Peyer's patch (tissue), 4 donors: ENCODE measurements at regions not wholly inside any gene's neighbourhood (a gene's known extent, or its start where the extent isn't known, plus 50 kb on each side); places are given as distances from the start of the nearest gene placed in this dataset.

Experiments
- DNase-seq, 3 donors: peaks; one replicate each; pipeline ENCODE4 v3.0.0-alpha.2; 2017 to 2019
- H3K27ac ChIP-seq, 4 donors: fragments of 200-600 bp; sonication (generic); one replicate each; pipeline ENCODE4 v1.5.1; 2016 to 2019
- H3K27me3 ChIP-seq, 2 donors: fragments of 200-600 bp; sonication (generic); one replicate each; pipeline ENCODE4 v1.5.1; 2019
- H3K36me3 ChIP-seq, 3 donors: fragments of 200-600 bp; sonication (generic); one replicate each; pipeline ENCODE4 v1.5.1; 2016 to 2019
- H3K4me1 ChIP-seq, 4 donors: fragments of 200-600 bp; sonication (generic); one replicate each; pipeline ENCODE4 v1.5.1; 2016 to 2019
- H3K4me3 ChIP-seq, 4 donors: fragments of 200-600 bp; sonication (generic); 1 replicate in 3 of 4; 2 replicates in 1 of 4; pipeline ENCODE4 v1.5.1; 2016 to 2019; ENCODE audit warnings: mild to moderate bottlenecking in 1 of 4
- H3K9me3 ChIP-seq, 4 donors: fragments of 200-600 bp; sonication (generic); one replicate each; pipeline ENCODE4 v1.5.1; 2016 to 2019; ENCODE audit warnings: mild to moderate bottlenecking in 1 of 4
- POLR2A ChIP-seq, 2 donors: fragments of 450-650 bp; IDR thresholded peaks; one replicate each; pipeline ENCODE4 v1.5.1; 2017; ENCODE audit warnings: antibody characterized with exemption in 2 of 2, mild to moderate bottlenecking in 2 of 2, moderate library complexity in 2 of 2
- TF ChIP-seq, protein P1 (sequence below), 6 experiments: fragments of 450-650 bp in 4 of 6; fragments of 200-600 bp in 2 of 6; sonication (generic) in 1 of 6; IDR thresholded peaks; one replicate each; pipeline ENCODE4 v1.5.1; 2017 to 2019; ENCODE audit warnings: antibody characterized with exemption in 6 of 6, mild to moderate bottlenecking in 3 of 6, moderate library complexity in 1 of 6

- Histone ChIP-seq H3K4me1 (no peaks in the 10 kb centered on the region), H3K36me3 (no peaks in the 10 kb centered on the region), H3K4me3 (no peak overlapping the region), H3K9me3 (no peaks in the 10 kb centered on the region), H3K27ac (no peak overlapping the region), H3K27me3 (no peaks in the 10 kb centered on the region)
- no peak for DNase-seq
- no peak for TF ChIP-seq POLR2A (IDR thresholded peaks at IDR 0.05)
- TF ChIP-seq, protein P1, sequence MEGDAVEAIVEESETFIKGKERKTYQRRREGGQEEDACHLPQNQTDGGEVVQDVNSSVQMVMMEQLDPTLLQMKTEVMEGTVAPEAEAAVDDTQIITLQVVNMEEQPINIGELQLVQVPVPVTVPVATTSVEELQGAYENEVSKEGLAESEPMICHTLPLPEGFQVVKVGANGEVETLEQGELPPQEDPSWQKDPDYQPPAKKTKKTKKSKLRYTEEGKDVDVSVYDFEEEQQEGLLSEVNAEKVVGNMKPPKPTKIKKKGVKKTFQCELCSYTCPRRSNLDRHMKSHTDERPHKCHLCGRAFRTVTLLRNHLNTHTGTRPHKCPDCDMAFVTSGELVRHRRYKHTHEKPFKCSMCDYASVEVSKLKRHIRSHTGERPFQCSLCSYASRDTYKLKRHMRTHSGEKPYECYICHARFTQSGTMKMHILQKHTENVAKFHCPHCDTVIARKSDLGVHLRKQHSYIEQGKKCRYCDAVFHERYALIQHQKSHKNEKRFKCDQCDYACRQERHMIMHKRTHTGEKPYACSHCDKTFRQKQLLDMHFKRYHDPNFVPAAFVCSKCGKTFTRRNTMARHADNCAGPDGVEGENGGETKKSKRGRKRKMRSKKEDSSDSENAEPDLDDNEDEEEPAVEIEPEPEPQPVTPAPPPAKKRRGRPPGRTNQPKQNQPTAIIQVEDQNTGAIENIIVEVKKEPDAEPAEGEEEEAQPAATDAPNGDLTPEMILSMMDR (IDR thresholded peaks at IDR 0.05), result no peak
Observed at GRCh38 chr12:77540097-77540496, 290.6 kb upstream of the NAV3 start.

- no peak for DNase-seq
- H3K4me3 ChIP-seq, result no peak overlapping the region
- H3K4me1 ChIP-seq, result no peaks in the 10 kb centered on the region
- no peak overlapping the region for H3K27ac ChIP-seq
- no peak for TF ChIP-seq POLR2A (IDR thresholded peaks at IDR 0.05)
- TF ChIP-seq, protein P1 (IDR thresholded peaks at IDR 0.05), result no peak
- H3K36me3 ChIP-seq, result no peaks in the 10 kb centered on the region
- no peaks in the 10 kb centered on the region for H3K27me3 ChIP-seq
- no peaks in the 10 kb centered on the region for H3K9me3 ChIP-seq
Observed at GRCh38 chr12:77537663-77538062, 293.0 kb upstream of the NAV3 start.

GRCh38 chr12:77535734-77536133 lies 295.0 kb upstream of the NAV3 start:
- H3K27ac ChIP-seq, result no peak overlapping the region
- no peak for DNase-seq
- H3K36me3 ChIP-seq, result no peaks in the 10 kb centered on the region
- H3K9me3 ChIP-seq, result no peaks in the 10 kb centered on the region
- TF ChIP-seq POLR2A (IDR thresholded peaks at IDR 0.05), result no peak
- TF ChIP-seq, protein P1 (IDR thresholded peaks at IDR 0.05), result no peak
- H3K4me1 ChIP-seq, result no peaks in the 10 kb centered on the region
- no peak overlapping the region for H3K4me3 ChIP-seq
- H3K27me3 ChIP-seq, result no peaks in the 10 kb centered on the region

GRCh38 chr12:77531912-77532311 lies 298.8 kb upstream of the NAV3 start:
- H3K4me1 ChIP-seq, result no peaks in the 10 kb centered on the region
- DNase-seq, result no peak
- no peak overlapping the region for H3K27ac ChIP-seq
- TF ChIP-seq POLR2A (IDR thresholded peaks at IDR 0.05), result no peak
- TF ChIP-seq, protein P1 (IDR thresholded peaks at IDR 0.05), result no peak
- no peak overlapping the region for H3K4me3 ChIP-seq
- no peaks in the 10 kb centered on the region for H3K36me3 ChIP-seq
- H3K27me3 ChIP-seq, result no peaks in the 10 kb centered on the region
- no peaks in the 10 kb centered on the region for H3K9me3 ChIP-seq

- TF ChIP-seq, protein P1 (IDR thresholded peaks at IDR 0.05), result no peak
- no peak for TF ChIP-seq POLR2A (IDR thresholded peaks at IDR 0.05)
- H3K36me3 ChIP-seq, result no peaks in the 10 kb centered on the region
- no peak for DNase-seq
- H3K4me1 ChIP-seq, result no peaks in the 10 kb centered on the region
- no peaks in the 10 kb centered on the region for H3K9me3 ChIP-seq
- no peak overlapping the region for H3K27ac ChIP-seq
- no peak overlapping the region for H3K4me3 ChIP-seq
- H3K27me3 ChIP-seq, result no peaks in the 10 kb centered on the region
Observed at GRCh38 chr12:77522247-77522646, 308.4 kb upstream of the NAV3 start.

GRCh38 chr12:77521508-77522115 lies 309.1 kb upstream of the NAV3 start:
- no peaks in the 10 kb centered on the region for H3K36me3 ChIP-seq
- no peaks in the 10 kb centered on the region for H3K4me1 ChIP-seq
- TF ChIP-seq, protein P1 (IDR thresholded peaks at IDR 0.05), result no peak
- no peak for TF ChIP-seq POLR2A (IDR thresholded peaks at IDR 0.05)
- no peaks in the 10 kb centered on the region for H3K27me3 ChIP-seq
- no peak for DNase-seq
- no peaks in the 10 kb centered on the region for H3K9me3 ChIP-seq
- H3K4me3 ChIP-seq, result no peak overlapping the region
- H3K27ac ChIP-seq, result no peak overlapping the region
